HG03442 (cell line): ENCODE measurements at regions not wholly inside any gene's neighbourhood (a gene's known extent, or its start where the extent isn't known, plus 50 kb on each side); places are given as distances from the start of the nearest gene placed in this dataset.

Experiments used
- ATAC-seq: cut with Tn5 transposase; IDR thresholded peaks from one replicate; pipeline ENCODE4 v1.9.1; 2021; ENCODE audit warnings: mild to moderate bottlenecking, moderate library complexity; ENCODE audit not compliant: unreplicated experiment

GRCh38 chr18:46373791-46374190, 269.6 kb downstream of the HAUS1 start:
- no peak for ATAC-seq

DNA sequence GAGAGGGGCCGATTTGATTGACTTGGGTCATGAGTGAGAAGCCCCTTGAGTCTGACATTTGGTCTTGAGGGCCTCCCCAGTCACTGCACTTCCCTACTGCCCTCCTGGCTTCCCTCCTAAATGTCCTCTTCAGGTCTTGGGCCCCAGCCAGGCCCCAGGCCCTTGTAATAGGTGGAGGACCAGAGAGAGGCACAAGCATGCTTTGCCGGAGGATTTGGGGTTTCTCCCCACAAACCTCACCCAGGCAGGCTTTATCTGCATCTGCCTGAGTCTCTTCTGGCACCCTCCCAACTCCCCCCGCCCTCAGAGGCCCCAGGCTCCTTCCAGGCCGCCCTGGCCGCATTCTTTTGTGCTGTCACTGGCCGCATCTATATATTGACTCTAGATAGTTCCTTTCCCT, 270.7 kb downstream of the HAUS1 start:
- no peak for ATAC-seq

- ATAC-seq: no peak
Measured at GRCh38 chr18:46377557-46377956, 273.4 kb downstream of the HAUS1 start.

GRCh38 chr18:46378126-46378863, 274.1 kb downstream of the HAUS1 start:
- ATAC-seq: no peak

- no peak for ATAC-seq
Measured at GRCh38 chr18:46378864-46379207, 274.7 kb downstream of the HAUS1 start.

- ATAC-seq: no peak
Measured at GRCh38 chr18:46379323-46379950, 275.3 kb downstream of the HAUS1 start.

- no peak for ATAC-seq
Measured at GRCh38 chr18:46385124-46385523, 271.9 kb downstream of the LOXHD1 start.

- no peak for ATAC-seq
Measured at GRCh38 chr18:46386788-46387187, 270.2 kb downstream of the LOXHD1 start.

- ATAC-seq: no peak
Measured at GRCh38 chr18:46387441-46388131, 269.4 kb downstream of the LOXHD1 start.

DNA sequence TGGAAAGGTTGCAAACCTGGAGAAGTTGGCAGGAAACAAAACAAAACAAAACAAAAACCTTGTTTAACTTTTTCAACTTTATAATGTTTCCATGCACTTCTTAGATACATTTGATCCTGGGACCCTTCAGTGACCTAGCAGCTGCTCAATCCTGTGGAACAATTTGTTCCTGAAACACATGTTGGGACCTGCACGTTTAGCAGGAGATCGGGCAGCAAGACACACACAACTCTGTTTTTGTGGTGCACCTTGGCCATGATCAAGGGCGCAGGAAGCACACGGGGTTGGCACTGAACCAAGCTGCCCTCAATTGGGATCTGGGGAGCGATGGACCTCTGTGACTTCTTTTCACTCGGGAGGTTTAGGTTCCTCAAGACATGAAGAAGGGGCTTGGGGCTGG, 268.7 kb downstream of the LOXHD1 start:
- no peak for ATAC-seq

- no peak for ATAC-seq
Measured at GRCh38 chr18:46392576-46392975, 264.4 kb downstream of the LOXHD1 start.

- ATAC-seq: no peak
Measured at GRCh38 chr18:46393230-46393629, 263.8 kb downstream of the LOXHD1 start.

- no peak for ATAC-seq
Measured at GRCh38 chr18:46393961-46394360, 263.1 kb downstream of the LOXHD1 start.

GRCh38 chr18:46395795-46396194, 261.2 kb downstream of the LOXHD1 start:
- ATAC-seq: no peak

GRCh38 chr18:46397174-46397573, 259.8 kb downstream of the LOXHD1 start:
- no peak for ATAC-seq

DNA sequence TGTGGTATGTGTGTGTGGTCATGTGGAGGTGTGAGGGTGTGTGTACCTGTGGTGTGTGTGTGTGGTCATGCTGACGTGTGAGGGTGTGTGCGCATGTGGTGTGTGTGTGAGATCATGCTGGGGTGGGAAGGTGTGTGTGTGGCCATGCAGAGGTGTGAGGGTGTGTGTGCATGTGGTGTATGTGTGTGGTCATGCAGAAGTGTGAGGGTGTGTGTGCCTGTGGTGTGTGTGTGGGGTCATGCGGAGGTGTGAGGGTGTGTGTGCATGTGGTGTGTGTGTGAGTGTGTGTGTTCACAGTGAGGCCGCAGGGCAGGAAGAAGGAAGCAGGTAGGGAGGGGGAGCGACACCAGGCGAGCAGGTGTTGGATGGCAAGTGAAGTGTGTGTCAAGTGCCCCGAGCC, 259.0 kb downstream of the LOXHD1 start:
- ATAC-seq: no peak

GRCh38 chr18:46398625-46399024, 258.4 kb downstream of the LOXHD1 start:
- ATAC-seq: no peak

DNA sequence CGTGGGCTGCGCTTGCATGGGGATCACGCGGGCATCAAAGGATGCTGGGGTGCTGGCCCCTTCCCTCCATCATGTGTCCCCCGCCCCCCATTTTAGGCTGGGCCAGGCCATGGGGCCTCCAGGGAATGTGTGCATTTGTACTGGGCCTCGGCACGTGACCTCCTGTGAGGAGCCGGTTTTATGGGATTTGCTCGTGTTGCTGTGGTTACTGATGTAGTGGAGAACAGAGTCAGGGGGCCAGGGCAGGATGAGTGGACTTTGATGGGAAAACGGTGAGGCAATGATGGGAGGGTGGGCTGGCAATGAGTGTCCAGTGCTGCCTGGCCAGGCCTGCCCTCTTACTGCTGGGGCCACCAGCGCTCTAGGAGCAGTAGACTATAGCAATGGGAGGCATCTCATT, 257.7 kb downstream of the LOXHD1 start:
- no peak for ATAC-seq

- ATAC-seq: no peak
Measured at GRCh38 chr18:46400449-46400848, 256.6 kb downstream of the LOXHD1 start.

DNA sequence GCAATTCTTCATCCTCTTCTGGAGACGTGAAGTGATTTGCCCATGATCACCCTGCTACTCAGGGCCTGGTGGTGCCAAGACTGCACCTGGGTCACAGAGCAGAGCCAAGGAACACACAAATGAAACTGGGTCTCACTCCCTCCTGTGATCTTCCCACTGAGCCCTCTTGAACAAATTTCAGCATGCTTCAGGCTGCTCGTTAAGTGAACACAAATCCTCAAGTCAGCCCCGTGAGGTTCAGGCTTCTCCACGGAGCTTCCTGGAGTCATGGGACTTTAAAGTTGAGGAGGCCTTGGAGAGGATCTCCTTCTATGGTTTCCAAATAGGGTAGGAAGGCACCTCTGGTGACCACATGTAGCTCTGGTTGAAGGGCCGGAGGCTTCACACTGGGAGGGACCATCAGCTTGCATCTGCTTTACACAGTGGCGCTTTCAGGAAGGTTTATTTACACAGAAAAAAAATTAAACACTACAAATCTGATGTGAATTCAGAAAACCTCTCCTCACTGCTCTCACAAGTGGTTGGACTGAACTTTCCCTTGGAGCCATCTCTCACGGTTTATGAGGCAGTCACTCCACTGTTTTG, 255.4 kb downstream of the LOXHD1 start:
- no peak for ATAC-seq

DNA sequence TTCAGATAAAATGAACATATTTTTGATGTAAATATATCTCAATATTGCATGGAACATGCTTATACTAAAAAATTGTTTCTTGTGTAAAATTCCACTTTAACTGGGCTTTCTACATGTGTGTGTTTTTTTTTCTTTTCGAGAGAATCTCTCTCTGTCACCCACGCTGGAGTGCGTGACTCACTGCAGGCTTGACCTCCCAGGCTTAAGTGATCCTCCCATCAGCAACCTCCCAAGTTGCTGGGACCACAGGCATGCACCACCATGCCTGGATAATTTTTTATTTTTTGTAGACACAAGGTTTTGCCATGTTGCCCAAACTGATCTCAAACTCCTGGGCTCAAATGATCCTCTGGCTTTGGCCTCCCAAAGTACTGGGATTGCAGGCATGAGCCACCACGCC, 254.6 kb downstream of the LOXHD1 start:
- no peak for ATAC-seq

DNA sequence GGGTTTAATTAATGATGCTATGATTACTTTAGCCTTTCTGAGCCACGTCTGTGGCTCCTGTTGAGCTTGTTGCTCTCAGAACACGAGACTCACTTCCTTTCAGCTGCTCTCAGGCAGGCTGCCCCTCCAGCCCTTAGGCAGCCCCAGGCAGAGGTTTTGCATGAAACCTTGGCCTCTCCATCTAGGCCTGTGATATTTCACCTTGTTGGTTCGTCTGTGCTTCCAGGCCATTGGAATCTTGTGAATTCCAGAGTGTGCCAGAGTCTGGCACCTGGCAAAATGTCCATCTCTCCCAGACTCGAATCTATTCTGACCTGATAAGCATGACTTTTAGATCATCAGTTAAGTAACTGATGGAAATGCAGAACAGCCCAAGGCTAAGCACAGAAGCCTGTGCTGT, 254.1 kb downstream of the LOXHD1 start:
- no peak for ATAC-seq
